Stimulated activated naive CD8-positive, alpha-beta T cell treated with anti-CD3 and anti-CD28 coated beads, Interleukin-15, Interleukin-2, amounts not matched to agents 100 ng/mL and 50 ng/mL, for 24 hours (primary cell): ENCODE measurements at regions not wholly inside any gene's neighbourhood (a gene's known extent, or its start where the extent isn't known, plus 50 kb on each side); places are given as distances from the start of the nearest gene placed in this dataset.

Experiments
- H3K27ac Mint-ChIP-seq: one replicate; pipeline ENCODE4 v1.8.0; 2021; ENCODE audit warnings: mild to moderate bottlenecking, mixed read lengths
- H3K27me3 Mint-ChIP-seq: one replicate; pipeline ENCODE4 v1.8.0; 2021; ENCODE audit warnings: mixed read lengths
- H3K36me3 Mint-ChIP-seq: one replicate; pipeline ENCODE4 v1.8.0; 2021; ENCODE audit warnings: low read depth, mixed read lengths
- H3K4me1 Mint-ChIP-seq: one replicate; pipeline ENCODE4 v1.8.0; 2021; ENCODE audit warnings: low read depth, mixed read lengths
- H3K4me3 Mint-ChIP-seq: one replicate; pipeline ENCODE4 v1.8.0; 2021; ENCODE audit warnings: mild to moderate bottlenecking, mixed read lengths
- H3K9me3 Mint-ChIP-seq: one replicate; pipeline ENCODE4 v1.8.0; 2021; ENCODE audit warnings: mixed read lengths

DNA sequence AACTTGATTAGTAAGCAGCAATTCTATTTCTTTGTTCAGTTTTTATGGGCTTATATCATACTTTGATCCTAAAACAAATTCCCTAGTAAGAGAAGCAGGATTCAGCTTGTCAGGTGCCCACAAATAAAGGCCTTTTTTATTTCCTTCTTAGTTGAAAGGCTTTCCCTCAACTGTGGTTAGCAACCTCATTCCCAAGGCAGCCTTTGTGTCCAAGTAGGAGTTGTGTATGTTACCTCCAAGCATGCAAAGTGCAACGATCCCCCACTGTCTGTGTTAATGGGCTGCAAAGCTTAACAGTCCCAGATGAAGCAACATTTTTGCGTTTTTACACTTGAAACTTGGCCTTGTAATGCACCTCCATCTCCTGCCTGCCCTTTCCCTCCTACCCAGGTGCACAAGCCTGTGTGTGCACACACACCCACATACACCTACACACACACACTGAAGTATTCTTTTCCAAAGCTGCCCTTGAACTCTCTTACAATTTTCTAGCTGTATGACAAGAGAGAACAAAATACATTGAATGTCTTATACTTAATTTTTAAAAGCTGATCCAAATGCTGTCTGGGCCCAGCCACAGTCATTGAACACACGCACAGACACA, 278.2 kb downstream of the SNX13 start:
- no peaks in the 10 kb centered on the region for H3K4me1 Mint-ChIP-seq
- no peak overlapping the region for H3K4me3 Mint-ChIP-seq
- no peaks in the 10 kb centered on the region for H3K36me3 Mint-ChIP-seq
- no peak overlapping the region for H3K27ac Mint-ChIP-seq
- H3K9me3 Mint-ChIP-seq = no peaks in the 10 kb centered on the region
- H3K27me3 Mint-ChIP-seq = no peaks in the 10 kb centered on the region

DNA sequence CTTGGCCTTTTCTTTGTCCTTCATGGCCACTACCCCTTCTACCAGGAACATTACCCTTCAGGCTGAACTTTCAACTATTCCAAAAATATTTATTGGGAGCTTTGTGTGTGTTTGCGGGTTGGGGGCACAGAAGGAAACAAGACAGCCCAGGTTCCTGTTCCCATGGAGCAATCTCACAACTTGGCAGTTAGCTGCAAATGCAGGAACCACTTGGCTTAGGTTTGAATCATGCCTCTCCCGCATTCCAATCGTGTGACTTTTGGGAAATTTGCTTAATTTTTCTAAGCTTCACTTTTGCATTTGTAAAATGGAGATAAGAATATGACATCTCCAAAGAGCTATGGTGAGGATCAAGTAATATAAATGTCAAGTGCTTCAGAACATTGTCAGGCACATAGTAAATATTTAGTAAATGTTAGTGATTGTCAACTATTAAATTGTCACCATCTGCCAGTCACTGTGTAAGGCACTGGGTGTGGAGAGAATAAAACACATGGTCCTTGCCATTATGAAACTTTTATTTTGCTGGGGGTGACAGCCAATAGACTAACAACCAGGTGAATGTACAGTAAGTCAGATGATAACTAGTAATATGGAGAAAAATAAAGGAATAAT, 277.1 kb downstream of the SNX13 start:
- Mint-ChIP-seq H3K9me3 (no peaks in the 10 kb centered on the region), H3K4me3 (no peak overlapping the region), H3K36me3 (no peaks in the 10 kb centered on the region), H3K4me1 (no peaks in the 10 kb centered on the region), H3K27ac (no peak overlapping the region), H3K27me3 (no peaks in the 10 kb centered on the region)

DNA sequence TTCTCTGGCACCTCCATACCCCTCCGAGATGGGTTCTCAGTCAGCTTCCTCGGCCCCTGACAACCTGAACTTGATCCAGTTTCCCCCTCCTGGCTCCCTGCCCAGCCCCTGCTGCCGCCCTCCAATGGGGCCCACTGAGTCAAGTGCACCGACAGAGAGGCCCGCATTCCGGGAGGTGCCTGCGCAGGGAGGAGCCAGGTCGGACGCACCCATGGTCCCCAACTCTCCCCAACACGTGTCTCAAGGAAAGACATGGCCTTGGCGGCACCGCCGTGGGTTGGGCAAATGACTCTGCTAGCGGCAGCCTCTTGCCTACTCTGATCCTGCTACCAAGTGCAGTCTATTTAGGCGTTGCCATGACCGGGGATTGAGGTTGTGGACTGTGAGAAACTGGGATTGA, 275.3 kb downstream of the SNX13 start:
- Mint-ChIP-seq H3K36me3 (no peaks in the 10 kb centered on the region), H3K9me3 (no peaks in the 10 kb centered on the region), H3K27ac (no peak overlapping the region), H3K4me1 (no peaks in the 10 kb centered on the region), H3K27me3 (no peaks in the 10 kb centered on the region), H3K4me3 (no peak overlapping the region)

DNA sequence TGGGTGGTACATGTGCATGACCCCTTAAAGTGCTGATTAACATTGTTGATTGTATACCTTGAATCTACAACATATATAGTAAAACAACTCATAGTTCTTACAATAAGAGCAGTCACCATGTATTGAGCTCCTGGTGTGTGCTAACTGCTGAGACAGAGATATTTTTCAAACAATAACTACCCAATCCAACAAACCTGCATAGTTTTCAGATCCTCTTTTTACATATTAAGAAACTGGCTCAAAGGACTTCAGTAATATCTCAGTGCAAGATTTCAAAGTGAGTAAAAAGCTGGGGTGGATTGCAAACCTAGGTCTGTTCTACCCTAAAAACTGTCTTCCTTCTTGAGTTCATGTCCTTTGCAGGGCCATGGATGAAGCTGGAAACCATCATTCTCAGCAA, 272.2 kb downstream of the SNX13 start:
- Mint-ChIP-seq H3K27me3 (no peaks in the 10 kb centered on the region), H3K4me1 (no peaks in the 10 kb centered on the region), H3K9me3 (no peaks in the 10 kb centered on the region), H3K27ac (no peak overlapping the region), H3K36me3 (no peaks in the 10 kb centered on the region), H3K4me3 (no peak overlapping the region)

DNA sequence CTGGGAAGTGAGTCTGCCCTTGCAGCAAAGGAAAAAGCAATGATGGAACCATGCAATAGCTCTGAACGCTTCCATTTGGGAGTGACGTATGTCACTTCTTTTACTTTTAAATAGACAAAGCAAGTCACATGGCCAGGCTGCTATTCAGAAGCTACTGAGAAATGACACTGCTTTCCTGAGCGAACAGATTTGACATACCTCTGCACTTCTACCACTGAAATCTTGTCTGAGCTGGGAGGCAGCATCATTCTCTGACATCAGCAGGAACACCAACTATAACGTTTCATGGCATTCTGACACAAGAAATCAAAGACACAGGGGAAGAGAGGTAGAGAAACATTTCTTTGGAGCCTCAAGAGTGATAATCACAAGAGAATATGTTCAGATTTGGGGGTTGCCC, 271.1 kb downstream of the SNX13 start:
- H3K9me3 Mint-ChIP-seq = no peaks in the 10 kb centered on the region
- no peak overlapping the region for H3K4me3 Mint-ChIP-seq
- no peaks in the 10 kb centered on the region for H3K27me3 Mint-ChIP-seq
- no peak overlapping the region for H3K27ac Mint-ChIP-seq
- H3K36me3 Mint-ChIP-seq = no peaks in the 10 kb centered on the region
- no peaks in the 10 kb centered on the region for H3K4me1 Mint-ChIP-seq

DNA sequence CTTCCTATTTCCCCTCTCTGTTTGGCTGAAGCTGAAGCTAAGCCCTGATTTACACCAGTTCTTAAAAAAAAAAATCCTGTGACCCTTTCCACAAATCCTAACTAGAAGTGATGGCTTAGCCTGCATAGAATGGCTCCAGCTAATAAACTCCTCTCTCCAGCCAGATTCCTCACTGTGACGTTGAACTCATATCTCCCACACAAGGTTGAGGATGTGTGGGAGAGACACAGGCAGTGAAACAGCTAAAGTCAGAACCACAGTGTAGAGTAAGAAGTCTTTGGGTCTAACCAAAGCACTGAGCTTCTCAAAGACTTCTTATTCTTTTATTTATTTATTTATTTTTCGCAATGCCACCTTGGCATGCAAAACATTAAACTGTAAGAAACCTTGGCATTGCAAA, 268.3 kb downstream of the SNX13 start:
- H3K27ac Mint-ChIP-seq = no peak overlapping the region
- H3K4me1 Mint-ChIP-seq = no peaks in the 10 kb centered on the region
- no peak overlapping the region for H3K4me3 Mint-ChIP-seq
- H3K9me3 Mint-ChIP-seq = no peaks in the 10 kb centered on the region
- H3K27me3 Mint-ChIP-seq = no peaks in the 10 kb centered on the region
- H3K36me3 Mint-ChIP-seq = no peaks in the 10 kb centered on the region

DNA sequence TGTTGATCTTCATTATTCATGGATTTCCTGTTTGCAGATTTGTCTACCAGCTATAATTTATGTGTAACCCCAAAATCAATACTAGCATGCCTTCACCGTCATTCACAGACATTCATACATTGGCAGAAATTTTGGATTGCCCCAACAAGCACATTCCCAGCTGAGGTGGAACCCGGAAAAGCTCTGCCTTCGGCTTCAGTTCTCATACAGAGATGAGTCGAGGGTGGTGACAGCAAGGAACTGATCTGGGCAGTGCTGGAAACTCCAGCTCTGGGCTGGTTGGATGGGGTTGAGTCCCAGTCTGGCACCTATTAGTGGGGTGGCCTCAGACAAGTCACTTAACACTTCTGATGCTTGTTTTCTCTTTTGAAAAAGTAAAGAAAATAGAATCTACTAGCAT, 267.5 kb downstream of the SNX13 start:
- H3K36me3 Mint-ChIP-seq = no peaks in the 10 kb centered on the region
- no peak overlapping the region for H3K27ac Mint-ChIP-seq
- H3K4me3 Mint-ChIP-seq = no peak overlapping the region
- no peaks in the 10 kb centered on the region for H3K27me3 Mint-ChIP-seq
- H3K9me3 Mint-ChIP-seq = no peaks in the 10 kb centered on the region
- no peaks in the 10 kb centered on the region for H3K4me1 Mint-ChIP-seq

DNA sequence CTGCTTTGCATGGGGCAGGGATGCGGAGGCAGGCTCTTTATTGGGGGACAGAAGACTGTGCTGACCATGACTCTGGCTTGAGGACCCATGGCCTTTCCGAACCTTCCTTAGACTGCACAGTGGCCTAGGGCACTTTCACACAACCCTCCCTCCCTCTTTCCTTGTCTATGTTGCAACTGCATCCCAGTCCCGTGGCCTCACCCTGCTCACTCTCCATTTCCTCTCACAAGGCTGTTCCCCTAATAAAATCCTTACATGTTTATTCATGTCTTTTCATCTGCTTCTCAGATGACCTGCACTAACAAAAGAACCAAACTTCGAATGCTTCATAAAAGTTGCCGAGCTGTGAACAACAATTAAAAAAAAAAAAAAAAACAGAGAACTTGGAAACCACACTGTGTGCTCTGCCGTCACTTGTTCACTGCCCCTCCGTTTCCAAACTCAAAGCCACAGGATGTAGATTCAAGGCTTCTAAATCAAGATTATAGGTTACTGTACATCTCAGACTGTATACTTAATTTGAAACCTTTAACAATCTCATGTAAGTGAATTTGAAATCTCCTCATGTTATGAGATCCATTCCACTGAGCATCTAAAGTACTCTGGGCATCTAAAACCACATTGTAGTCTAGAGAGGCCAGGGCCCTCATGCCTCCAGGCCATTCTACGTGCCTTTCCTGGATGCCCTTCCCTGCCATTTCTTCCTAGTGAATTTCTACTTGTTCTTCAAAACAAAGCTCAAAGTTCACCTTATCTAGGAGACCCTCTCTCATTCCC, 265.9 kb downstream of the SNX13 start:
- no peak overlapping the region for H3K4me3 Mint-ChIP-seq

DNA sequence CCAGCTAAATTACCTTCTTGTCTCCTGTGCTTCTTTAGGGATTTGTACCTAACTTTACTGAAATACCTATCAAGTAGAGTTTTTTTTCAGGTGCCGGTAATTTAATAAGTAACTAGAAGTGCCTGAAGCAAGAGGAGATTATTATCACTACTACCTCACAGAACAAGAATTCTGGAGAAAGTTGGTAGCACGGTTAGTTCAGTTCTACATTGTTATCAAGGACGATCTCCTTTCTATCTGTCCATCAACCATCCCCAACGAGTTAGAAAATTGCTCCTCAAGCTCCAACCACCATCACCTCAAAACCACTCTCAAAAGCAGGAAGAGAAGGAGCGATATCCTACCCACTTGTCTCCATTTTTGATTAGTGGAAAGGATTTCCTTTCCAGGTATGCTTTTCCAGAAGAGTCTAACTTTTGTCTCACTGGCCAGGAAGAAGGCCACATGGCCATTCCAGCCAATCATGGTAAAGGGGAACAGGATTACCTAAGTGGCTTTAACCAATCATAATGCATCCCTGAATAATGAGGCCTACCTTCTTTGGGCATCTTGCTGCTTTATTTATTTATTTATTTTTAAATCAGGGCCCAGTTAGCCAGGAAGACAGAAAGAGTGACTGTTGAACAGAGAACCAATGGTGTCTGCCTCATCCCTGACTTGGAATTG, 265.2 kb downstream of the SNX13 start:
- H3K4me3 Mint-ChIP-seq = no peak overlapping the region
- no peaks in the 10 kb centered on the region for H3K9me3 Mint-ChIP-seq
- no peaks in the 10 kb centered on the region for H3K27me3 Mint-ChIP-seq
- no peak overlapping the region for H3K27ac Mint-ChIP-seq
- H3K4me1 Mint-ChIP-seq = no peaks in the 10 kb centered on the region
- no peaks in the 10 kb centered on the region for H3K36me3 Mint-ChIP-seq

More for the DNA sequence above, 265.9 kb downstream of the SNX13 start:
- no peaks in the 10 kb centered on the region for H3K9me3 Mint-ChIP-seq
- no peaks in the 10 kb centered on the region for H3K27me3 Mint-ChIP-seq
- H3K4me1 Mint-ChIP-seq = no peaks in the 10 kb centered on the region
- H3K36me3 Mint-ChIP-seq = no peaks in the 10 kb centered on the region
- H3K27ac Mint-ChIP-seq = no peak overlapping the region

DNA sequence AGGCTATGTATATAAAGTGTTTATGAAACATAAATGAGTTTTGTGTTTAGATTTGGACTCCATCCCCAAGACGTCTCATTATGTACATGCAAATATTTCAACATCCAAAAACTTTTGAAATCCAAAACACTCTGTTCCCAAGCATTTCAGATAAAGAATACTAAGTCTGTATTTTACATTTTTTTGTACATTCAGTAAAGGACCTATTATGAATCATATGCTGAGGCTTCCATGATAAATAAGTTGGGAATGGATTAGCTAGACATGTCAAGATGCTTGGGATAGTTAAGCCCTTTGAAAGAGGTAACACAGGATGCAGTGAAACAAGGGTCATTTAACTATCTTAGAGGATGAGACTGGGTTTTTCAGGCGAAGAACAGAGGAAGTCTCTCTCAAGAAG, 262.9 kb downstream of the SNX13 start:
- H3K9me3 Mint-ChIP-seq = no peaks in the 10 kb centered on the region
- no peaks in the 10 kb centered on the region for H3K4me1 Mint-ChIP-seq
- no peak overlapping the region for H3K27ac Mint-ChIP-seq
- no peaks in the 10 kb centered on the region for H3K27me3 Mint-ChIP-seq
- H3K36me3 Mint-ChIP-seq = no peaks in the 10 kb centered on the region
- no peak overlapping the region for H3K4me3 Mint-ChIP-seq

DNA sequence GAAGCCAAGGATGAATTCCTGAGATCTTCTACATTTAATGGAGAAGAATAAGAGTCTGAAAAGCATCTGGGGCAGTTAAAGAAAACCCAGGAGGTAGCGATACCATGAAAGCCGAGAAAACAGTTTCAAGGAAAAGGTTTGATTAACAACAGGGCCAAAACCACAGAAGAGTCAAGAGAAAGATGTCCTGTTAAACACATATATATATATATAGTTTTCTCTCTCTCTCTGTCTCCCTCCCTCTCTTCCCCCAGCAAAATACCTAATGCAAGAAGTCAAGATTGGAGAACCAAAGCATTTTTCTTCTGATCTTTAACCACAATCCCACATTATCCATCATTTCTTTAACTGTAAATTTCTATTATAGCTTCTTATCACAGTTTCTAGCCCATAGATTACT, 261.4 kb downstream of the SNX13 start:
- H3K4me3 Mint-ChIP-seq = no peak overlapping the region
- H3K27me3 Mint-ChIP-seq = no peaks in the 10 kb centered on the region
- no peaks in the 10 kb centered on the region for H3K36me3 Mint-ChIP-seq
- no peaks in the 10 kb centered on the region for H3K9me3 Mint-ChIP-seq
- no peaks in the 10 kb centered on the region for H3K4me1 Mint-ChIP-seq
- H3K27ac Mint-ChIP-seq = no peak overlapping the region

DNA sequence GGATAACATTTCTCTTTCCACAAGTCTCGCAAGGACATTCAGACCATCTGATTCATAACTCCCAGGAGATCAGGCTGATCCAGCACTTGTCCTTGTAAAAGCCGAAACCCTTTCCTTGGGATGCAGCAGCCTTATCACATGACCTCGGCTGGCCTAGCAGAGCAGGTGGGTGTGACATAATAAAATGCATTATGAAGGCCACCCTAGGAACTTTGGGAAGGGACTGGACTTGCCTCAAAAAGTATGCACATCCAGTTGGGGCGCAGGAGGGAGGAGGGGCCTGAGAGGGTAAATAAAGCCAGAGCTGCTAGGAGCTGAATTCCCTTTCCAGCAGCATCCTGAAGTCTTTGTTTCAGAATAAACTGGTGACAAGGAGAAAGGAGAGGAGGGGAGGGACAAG, 260.8 kb downstream of the SNX13 start:
- Mint-ChIP-seq H3K4me1 (no peaks in the 10 kb centered on the region), H3K4me3 (no peak overlapping the region), H3K27ac (no peak overlapping the region), H3K27me3 (no peaks in the 10 kb centered on the region), H3K36me3 (no peaks in the 10 kb centered on the region), H3K9me3 (no peaks in the 10 kb centered on the region)

DNA sequence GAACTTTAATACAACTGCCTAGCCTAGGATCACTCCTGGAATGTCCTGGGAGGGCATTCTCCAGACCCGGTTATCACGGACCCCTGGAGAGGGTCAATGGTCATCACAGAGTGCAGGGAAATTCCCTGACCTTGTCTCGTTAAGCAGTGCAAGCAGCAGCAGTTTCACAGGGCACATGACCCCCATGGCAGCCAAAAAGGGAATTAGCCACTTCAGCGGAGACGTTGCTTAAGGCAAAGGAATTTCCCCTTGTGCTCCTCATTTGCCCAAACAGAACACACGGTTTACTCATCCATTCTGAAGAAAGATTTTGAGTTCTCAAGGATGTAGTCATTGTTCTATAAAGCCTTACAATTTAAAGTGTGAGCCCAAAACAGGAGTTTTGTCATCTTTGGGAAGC, 260.3 kb downstream of the SNX13 start:
- no peak overlapping the region for H3K27ac Mint-ChIP-seq
- H3K4me3 Mint-ChIP-seq = no peak overlapping the region
- H3K36me3 Mint-ChIP-seq = no peaks in the 10 kb centered on the region
- no peaks in the 10 kb centered on the region for H3K4me1 Mint-ChIP-seq
- H3K9me3 Mint-ChIP-seq = no peaks in the 10 kb centered on the region
- no peaks in the 10 kb centered on the region for H3K27me3 Mint-ChIP-seq

DNA sequence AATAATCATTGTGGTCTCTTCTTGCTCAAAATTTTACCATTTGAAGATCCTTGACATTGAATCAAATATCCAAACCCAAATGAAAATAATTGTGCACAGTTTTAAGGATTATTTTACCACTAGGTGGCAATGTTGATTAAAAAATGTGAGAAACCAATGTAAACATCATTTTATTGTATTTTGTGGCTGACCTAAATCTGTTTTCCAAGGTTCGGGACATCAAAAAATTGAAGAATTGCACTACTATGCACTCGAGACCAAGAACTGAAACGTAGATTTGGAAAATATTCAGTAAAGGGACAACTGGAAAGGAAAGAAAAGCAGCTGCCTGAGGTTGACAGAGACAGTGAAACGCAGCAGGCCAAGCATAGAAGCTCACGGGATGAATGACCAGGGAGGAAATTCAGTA, 259.3 kb downstream of the SNX13 start:
- Mint-ChIP-seq H3K4me1 (no peaks in the 10 kb centered on the region), H3K4me3 (no peak overlapping the region), H3K27ac (no peak overlapping the region), H3K9me3 (no peaks in the 10 kb centered on the region), H3K36me3 (no peaks in the 10 kb centered on the region), H3K27me3 (no peaks in the 10 kb centered on the region)

DNA sequence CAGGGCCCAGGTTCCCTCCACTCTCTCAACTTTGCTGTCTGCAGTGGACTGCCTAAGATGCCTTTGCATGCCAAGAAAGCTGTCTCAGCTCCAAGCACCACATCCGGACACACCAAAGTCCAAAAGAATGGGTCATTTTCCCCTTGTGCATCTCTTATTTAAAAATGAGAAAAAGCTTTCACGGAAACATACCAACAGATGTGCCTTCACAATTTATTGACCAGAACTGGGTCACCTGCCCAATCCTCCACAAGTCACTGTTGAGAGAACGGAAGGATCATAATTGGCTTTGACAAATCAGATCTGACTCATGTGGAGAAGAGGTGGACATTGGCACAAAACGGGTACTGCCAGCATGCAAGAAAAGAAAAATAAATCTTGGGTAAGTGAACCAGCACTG, 258.3 kb downstream of the SNX13 start:
- Mint-ChIP-seq H3K9me3 (no peaks in the 10 kb centered on the region), H3K27me3 (no peaks in the 10 kb centered on the region), H3K4me1 (no peaks in the 10 kb centered on the region), H3K36me3 (no peaks in the 10 kb centered on the region), H3K27ac (no peak overlapping the region), H3K4me3 (no peak overlapping the region)
